Psoas muscle (tissue), 7 donors: ENCODE measurements at regions not wholly inside any gene's neighbourhood (a gene's known extent, or its start where the extent isn't known, plus 50 kb on each side); places are given as distances from the start of the nearest gene placed in this dataset.

ENCODE experiments used
- ATAC-seq, 4 donors: fragments of 200-7000 bp; cut with Tn5 transposase; one replicate each; pipeline ENCODE4 v1.9.1; 2020; ENCODE audit warnings: moderate library complexity in 3 of 4, mild to moderate bottlenecking in 2 of 4
- DNase-seq, 2 donors: peaks; one replicate each; pipeline ENCODE4 v3.0.0-alpha.2; 2020
- H3K27ac ChIP-seq: fragments of 200-600 bp; one replicate; pipeline ENCODE4 v1.8.0; 2022
- H3K27me3 ChIP-seq, 3 donors: fragments of 200-600 bp in 1 of 3; one replicate each; pipeline versions ENCODE4 v1.6.1 to v1.8.0; 2013 to 2022; ENCODE audit warnings: low read length in 2 of 3, mild to moderate bottlenecking in 2 of 3, moderate library complexity in 1 of 3; ENCODE audit not compliant: insufficient read depth in 3 of 3
- H3K36me3 ChIP-seq, 2 donors: fragments of 200-600 bp in 1 of 2; one replicate each; pipeline versions ENCODE4 v1.6.1 to v1.8.0; 2013 to 2022; ENCODE audit warnings: low read depth in 1 of 2, mild to moderate bottlenecking in 1 of 2, moderate library complexity in 1 of 2; ENCODE audit not compliant: insufficient read depth in 1 of 2
- H3K4me1 ChIP-seq: fragments of 200-600 bp; one replicate; pipeline ENCODE4 v1.8.0; 2022
- H3K4me3 ChIP-seq: fragments of 200-600 bp; one replicate; pipeline ENCODE4 v1.8.0; 2022; ENCODE audit warnings: mild to moderate bottlenecking
- H3K9me3 ChIP-seq: fragments of 200-600 bp; one replicate; pipeline ENCODE4 v1.8.0; 2022
- WGBS, 3 donors: extraction: QIAGEN DNeasy Blood & Tissue Kit; methylation state at CpG; one replicate each; pipeline versions ENCODE4 v1.1.6 to v1.1.7; 2013; 5-methylcytosine and 5-hydroxymethylcytosine counted together
- intact Hi-C, 2 donors: fragments of 100-400 bp; cut with DNase I; formaldehyde crosslinking; loops; one replicate each; pipeline versions ENCODE4 v1.11.0 to v1.14.2; 2022
- TF ChIP-seq, protein P1 (sequence below): fragments of 200-600 bp; IDR thresholded peaks from one replicate; pipeline ENCODE4 v1.8.0; 2022; ENCODE audit warnings: antibody characterized with exemption
- donor health status: healthy with polysubstance abuse.
- donor health status: DM: no; HTN: no; CAD: no; lungs with moderate emphysema.
- donor health status: Bipolar disorder and iron deficiency.
- donor health status: healthy.
- donor health status: DM: yes; HTN: yes; CAD: no.
- donor health status: DM: no; HTN: no; CAD: no.
- donor health status: DM: yes; HTN: yes; CAD: no.

DNA sequence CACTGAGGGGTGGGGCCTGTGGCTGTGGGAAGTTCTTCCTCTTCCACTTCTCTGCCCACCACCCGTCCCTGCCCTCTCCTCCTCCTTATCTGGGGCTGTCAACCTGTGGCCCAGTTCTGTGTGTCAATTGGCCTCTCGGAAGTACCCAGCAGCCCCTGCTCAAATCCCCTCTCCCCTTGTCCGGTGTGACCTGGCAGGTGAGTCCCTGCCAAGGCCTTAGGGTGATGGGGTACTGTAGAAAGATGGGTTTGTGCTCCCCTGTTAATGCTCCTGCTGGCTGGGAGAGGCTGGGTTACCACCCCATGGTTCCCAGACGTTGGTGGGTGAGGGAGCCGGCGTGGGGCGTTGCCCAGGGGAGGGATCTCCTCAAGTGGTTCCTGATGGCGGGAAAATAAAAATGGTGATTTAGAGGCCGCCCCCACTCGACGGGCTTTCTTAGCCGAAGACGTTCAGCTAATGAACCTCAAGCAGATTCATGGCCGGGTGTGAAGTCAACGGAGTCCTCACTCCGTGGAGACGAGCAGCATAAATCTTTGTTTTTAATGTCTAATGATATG lies 141.2 kb downstream of the URI1 start:
- DNase-seq = peak in 1 of 2 donors; percentile 29
- no peak overlapping the region for H3K4me3 ChIP-seq
- no peak for ATAC-seq
- no peaks in the 10 kb centered on the region for H3K9me3 ChIP-seq
- TF ChIP-seq, protein P1, sequence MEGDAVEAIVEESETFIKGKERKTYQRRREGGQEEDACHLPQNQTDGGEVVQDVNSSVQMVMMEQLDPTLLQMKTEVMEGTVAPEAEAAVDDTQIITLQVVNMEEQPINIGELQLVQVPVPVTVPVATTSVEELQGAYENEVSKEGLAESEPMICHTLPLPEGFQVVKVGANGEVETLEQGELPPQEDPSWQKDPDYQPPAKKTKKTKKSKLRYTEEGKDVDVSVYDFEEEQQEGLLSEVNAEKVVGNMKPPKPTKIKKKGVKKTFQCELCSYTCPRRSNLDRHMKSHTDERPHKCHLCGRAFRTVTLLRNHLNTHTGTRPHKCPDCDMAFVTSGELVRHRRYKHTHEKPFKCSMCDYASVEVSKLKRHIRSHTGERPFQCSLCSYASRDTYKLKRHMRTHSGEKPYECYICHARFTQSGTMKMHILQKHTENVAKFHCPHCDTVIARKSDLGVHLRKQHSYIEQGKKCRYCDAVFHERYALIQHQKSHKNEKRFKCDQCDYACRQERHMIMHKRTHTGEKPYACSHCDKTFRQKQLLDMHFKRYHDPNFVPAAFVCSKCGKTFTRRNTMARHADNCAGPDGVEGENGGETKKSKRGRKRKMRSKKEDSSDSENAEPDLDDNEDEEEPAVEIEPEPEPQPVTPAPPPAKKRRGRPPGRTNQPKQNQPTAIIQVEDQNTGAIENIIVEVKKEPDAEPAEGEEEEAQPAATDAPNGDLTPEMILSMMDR = no peak
- H3K27me3 ChIP-seq = peaks cover 0 to 5% (median 3%) of the 10 kb centered on the region in 3 donors
- intact Hi-C loops = no loop called here
- H3K27ac ChIP-seq = no peak overlapping the region
- H3K36me3 ChIP-seq = no peaks in the 10 kb centered on the region
- H3K4me1 ChIP-seq = no peaks in the 10 kb centered on the region
- 82 to 86% (median 83%) methylated on average over 17 of the region's 17 CpGs for WGBS, 3 donors

GRCh38 chr19:30083701-30084156 lies 141.7 kb downstream of the URI1 start:
- no peaks in the 10 kb centered on the region for H3K9me3 ChIP-seq
- H3K4me1 ChIP-seq = no peaks in the 10 kb centered on the region
- H3K27me3 ChIP-seq = peaks cover 0 to 5% (median 3%) of the 10 kb centered on the region in 3 donors
- no peak overlapping the region for H3K4me3 ChIP-seq
- WGBS, 3 donors = 77 to 86% (median 83%) methylated on average over 12 of the region's 12 CpGs
- H3K27ac ChIP-seq = no peak overlapping the region
- intact Hi-C loops = no loop called here
- ATAC-seq = no peak
- DNase-seq = peak in 1 of 2 donors; percentile 1
- H3K36me3 ChIP-seq = no peaks in the 10 kb centered on the region
- TF ChIP-seq, protein P1 = no peak

DNA sequence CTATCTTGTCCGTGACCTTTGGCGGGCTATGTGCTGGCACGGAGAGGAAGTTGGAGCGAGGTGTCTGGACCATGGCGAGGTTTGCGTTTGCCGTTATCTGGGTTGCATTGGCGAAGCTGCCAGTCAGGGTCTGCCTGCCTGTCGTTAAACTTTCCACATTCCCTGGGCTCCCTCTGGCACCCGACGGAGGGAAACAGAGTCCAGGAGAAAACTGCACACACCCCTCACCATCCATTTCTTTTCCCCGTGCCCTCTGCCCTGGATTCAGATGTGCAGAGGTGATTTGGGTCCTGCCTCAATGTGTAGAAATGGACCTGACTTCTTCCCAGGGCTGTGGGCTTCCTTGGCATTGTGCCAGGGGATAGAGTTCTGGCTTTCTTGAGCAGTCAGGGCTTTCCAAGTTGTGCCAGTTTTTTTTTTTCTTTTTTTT lies 142.4 kb downstream of the URI1 start:
- peak in 1 of 2 donors; percentile 19 for DNase-seq

GRCh38 chr19:30085394-30085793 lies 143.4 kb downstream of the URI1 start:
- peak in 1 of 2 donors; percentile 15 for DNase-seq

More for the DNA sequence above, 142.4 kb downstream of the URI1 start:
- no peak for ATAC-seq
- Histone ChIP-seq H3K36me3 (no peaks in the 10 kb centered on the region), H3K27me3 (peaks cover 0 to 5% (median 3%) of the 10 kb centered on the region in 3 donors), H3K9me3 (no peaks in the 10 kb centered on the region), H3K4me1 (no peaks in the 10 kb centered on the region), H3K27ac (no peak overlapping the region), H3K4me3 (no peak overlapping the region)
- TF ChIP-seq, protein P1 = no peak
- intact Hi-C loops = no loop called here
- 27 to 51% (median 38%) methylated on average over 12 of the region's 12 CpGs for WGBS, 3 donors

More at GRCh38 chr19:30085394-30085793, 143.4 kb downstream of the URI1 start:
- Histone ChIP-seq H3K27ac (no peak overlapping the region), H3K27me3 (peaks cover 0 to 5% (median 3%) of the 10 kb centered on the region in 3 donors), H3K9me3 (no peaks in the 10 kb centered on the region), H3K4me3 (no peak overlapping the region), H3K4me1 (no peaks in the 10 kb centered on the region), H3K36me3 (no peaks in the 10 kb centered on the region)
- 51 to 61% (median 53%) methylated on average over 10 of the region's 10 CpGs for WGBS, 3 donors
- ATAC-seq = no peak
- intact Hi-C loops = no loop called here
- TF ChIP-seq, protein P1 = no peak
